ENCODE measurements at regions not wholly inside any gene's neighbourhood (a gene's known extent, or its start where the extent isn't known, plus 50 kb on each side); places are given as distances from the start of the nearest gene placed in this dataset.

GRCh38 chr2:222049946-222050345 is 248.9 kb downstream of the PAX3 start:
- Mint-ChIP-seq H3K27ac (no peak overlapping the region), H3K36me3 (ENCODE audit: low read depth) (no peaks in the 10 kb centered on the region), H3K27me3 (peaks cover 12% of the 10 kb centered on the region), H3K9me3 (no peaks in the 10 kb centered on the region), H3K4me1 (ENCODE audit: low read depth) (no peaks in the 10 kb centered on the region), H3K4me3 (no peak overlapping the region)
- intact Hi-C loops (cut with micrococcal nuclease) = loop anchor here (10.0 kb wide), 1 partner anchor 265 kb away; no protein-coding TSS in a partner anchor

DNA sequence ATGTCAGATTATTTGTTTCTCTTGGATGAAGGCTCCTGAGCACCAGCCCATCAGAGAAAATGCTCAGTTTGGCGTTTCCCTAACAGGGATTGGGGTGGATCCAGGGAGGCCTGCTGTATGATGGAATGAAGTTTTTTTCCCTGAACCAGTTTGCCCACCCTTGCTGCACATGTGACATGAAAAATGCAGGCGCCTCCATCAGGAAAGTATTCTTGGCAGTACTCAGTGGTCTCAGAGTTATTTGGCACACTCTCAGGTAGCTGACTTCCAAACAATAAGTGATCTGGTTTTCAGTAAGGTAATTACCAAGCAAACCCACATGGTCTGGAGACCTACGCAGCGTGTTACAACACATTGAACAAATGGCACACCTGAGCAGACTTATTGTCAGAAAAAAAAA is 254.9 kb downstream of the PAX3 start:
- H3K27ac Mint-ChIP-seq = no peak overlapping the region
- intact Hi-C loops (cut with micrococcal nuclease) = no loop called here

GRCh38 chr2:222042666-222043065 is 256.1 kb downstream of the PAX3 start:
- Mint-ChIP-seq H3K36me3 (ENCODE audit: low read depth) (no peaks in the 10 kb centered on the region), H3K4me3 (no peak overlapping the region), H3K9me3 (no peaks in the 10 kb centered on the region), H3K4me1 (ENCODE audit: low read depth) (no peaks in the 10 kb centered on the region), H3K27ac (no peak overlapping the region), H3K27me3 (peaks cover 3% of the 10 kb centered on the region)
- intact Hi-C loops (cut with micrococcal nuclease) = no loop called here

More for the DNA sequence above, 254.9 kb downstream of the PAX3 start:
- H3K36me3 Mint-ChIP-seq (ENCODE audit: low read depth) = no peaks in the 10 kb centered on the region
- H3K27me3 Mint-ChIP-seq = peaks cover 3% of the 10 kb centered on the region
- H3K4me3 Mint-ChIP-seq = no peak overlapping the region
- H3K4me1 Mint-ChIP-seq (ENCODE audit: low read depth) = no peaks in the 10 kb centered on the region
- no peaks in the 10 kb centered on the region for H3K9me3 Mint-ChIP-seq

DNA sequence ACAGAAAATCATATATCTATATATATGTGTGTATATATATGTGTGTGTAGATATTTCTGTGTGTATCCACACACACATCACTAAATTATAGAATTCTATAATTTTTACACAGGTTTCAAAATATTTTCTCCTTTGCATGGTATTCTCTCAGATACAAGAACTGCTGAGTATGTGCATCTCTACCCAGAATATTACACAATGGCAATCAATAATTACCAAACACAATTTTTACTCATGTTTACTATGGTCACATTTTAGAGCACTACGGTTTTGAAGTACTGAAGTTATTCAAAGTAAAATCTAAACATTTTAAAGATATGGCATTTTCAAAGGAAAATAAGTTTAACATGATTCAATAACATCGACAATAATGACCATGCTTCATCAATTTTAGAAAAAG is 258.5 kb downstream of the PAX3 start:
- H3K27me3 Mint-ChIP-seq = no peaks in the 10 kb centered on the region
- H3K4me1 Mint-ChIP-seq (ENCODE audit: low read depth) = no peaks in the 10 kb centered on the region
- H3K36me3 Mint-ChIP-seq (ENCODE audit: low read depth) = no peaks in the 10 kb centered on the region
- intact Hi-C loops (cut with micrococcal nuclease) = no loop called here
- H3K4me3 Mint-ChIP-seq = no peak overlapping the region
- no peaks in the 10 kb centered on the region for H3K9me3 Mint-ChIP-seq
- H3K27ac Mint-ChIP-seq = no peak overlapping the region

DNA sequence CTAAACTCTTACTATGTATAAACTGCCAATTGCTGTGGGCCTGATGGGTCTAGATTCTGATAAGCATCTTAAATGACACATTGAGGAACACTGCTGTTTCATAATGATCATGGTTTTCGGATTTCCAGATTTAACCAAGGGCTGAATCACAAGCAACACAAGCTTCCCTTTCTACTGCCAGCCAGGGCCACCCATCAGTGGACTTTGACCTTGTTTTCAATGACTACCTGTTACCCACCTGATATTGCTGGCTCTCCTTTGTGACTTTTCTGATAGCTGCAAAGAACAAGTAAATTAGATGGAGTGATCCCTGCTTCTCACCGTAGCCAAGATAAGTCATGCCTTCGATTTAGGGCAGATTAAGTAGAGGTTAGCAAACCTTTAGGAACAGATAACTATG is 259.0 kb downstream of the PAX3 start:
- Mint-ChIP-seq H3K36me3 (ENCODE audit: low read depth) (no peaks in the 10 kb centered on the region), H3K4me1 (ENCODE audit: low read depth) (no peaks in the 10 kb centered on the region), H3K27ac (no peak overlapping the region), H3K27me3 (no peaks in the 10 kb centered on the region), H3K4me3 (no peak overlapping the region), H3K9me3 (no peaks in the 10 kb centered on the region)
- intact Hi-C loops (cut with micrococcal nuclease) = no loop called here

DNA sequence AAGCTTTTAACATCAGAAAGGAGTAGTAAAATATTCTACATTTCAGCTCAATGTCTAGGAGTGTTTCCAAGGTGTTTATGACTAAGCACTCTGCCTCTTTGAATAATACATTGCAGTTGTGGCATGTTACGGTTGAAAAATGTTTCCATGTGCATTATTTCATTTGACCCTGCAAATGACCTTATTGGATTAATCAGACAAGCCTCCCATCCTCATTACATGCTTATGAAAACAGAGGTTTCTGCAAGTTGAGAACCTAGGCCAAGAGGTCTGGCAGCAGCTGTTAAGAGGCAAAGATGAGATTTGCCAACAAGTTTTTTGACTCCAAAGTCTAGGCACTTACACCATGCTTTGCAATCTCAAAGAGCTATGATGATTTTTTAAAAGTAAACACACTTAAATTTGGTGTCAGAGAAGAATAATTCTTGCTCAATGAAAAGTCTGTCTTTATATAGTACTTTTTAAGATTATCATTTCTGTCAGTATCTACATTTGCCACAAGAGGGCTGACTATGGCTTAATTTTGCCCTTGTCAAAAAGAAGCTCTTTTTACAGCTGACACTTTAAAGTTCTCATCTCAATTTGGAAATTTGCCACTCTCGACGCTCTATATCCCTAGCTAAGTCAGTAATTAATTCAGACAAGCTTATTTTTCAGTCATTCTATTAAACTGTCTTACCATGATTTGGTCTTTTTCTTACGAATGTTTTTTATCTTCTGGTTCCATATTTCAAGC is 260.6 kb downstream of the PAX3 start:
- H3K27ac Mint-ChIP-seq = no peak overlapping the region
- H3K9me3 Mint-ChIP-seq = no peaks in the 10 kb centered on the region
- intact Hi-C loops (cut with micrococcal nuclease) = no loop called here
- no peaks in the 10 kb centered on the region for H3K4me1 Mint-ChIP-seq (ENCODE audit: low read depth)
- no peaks in the 10 kb centered on the region for H3K36me3 Mint-ChIP-seq (ENCODE audit: low read depth)
- no peaks in the 10 kb centered on the region for H3K27me3 Mint-ChIP-seq
- no peak overlapping the region for H3K4me3 Mint-ChIP-seq

DNA sequence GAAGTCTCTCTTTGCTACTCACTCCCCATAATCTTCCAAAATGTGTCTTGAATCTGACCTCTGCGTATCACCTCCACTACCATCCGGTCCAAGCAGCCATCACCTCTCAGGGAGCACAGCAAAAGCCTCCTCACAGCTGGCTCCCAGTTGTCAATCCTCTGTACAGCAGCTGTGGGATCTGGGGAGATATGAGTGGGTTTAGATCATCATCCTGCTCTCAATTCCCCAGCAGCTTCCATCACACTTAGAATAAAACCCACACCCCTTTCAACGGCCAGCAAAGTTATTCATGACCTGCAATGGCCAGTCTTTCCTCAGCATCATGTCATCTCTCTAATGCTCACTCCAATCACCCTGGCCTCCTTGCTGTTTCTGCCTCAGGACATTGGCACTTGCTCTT is 261.6 kb downstream of the PAX3 start:
- intact Hi-C loops (cut with micrococcal nuclease) = no loop called here
- Mint-ChIP-seq H3K27me3 (no peaks in the 10 kb centered on the region), H3K9me3 (no peaks in the 10 kb centered on the region), H3K4me1 (ENCODE audit: low read depth) (no peaks in the 10 kb centered on the region), H3K27ac (no peak overlapping the region), H3K4me3 (no peak overlapping the region), H3K36me3 (ENCODE audit: low read depth) (no peaks in the 10 kb centered on the region)

DNA sequence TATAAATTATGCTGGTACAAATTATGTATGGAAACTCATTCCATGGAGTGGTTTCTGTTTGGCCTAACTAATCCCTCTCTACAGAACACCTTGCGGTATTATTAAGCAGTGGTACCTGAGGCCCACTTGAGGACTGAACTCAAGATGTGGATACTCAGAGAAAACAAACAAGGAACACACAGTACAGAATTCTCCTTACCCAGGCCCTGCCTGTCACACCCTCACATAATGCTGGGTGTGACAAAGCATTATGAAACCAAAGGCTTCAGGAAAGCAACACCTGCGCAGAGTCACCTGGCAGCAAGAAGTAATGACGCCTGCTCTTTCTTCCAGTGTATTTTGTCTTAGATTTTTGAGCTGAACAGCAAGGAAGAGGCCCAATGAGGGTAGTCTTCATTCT is 264.7 kb downstream of the PAX3 start:
- H3K4me3 Mint-ChIP-seq = no peak overlapping the region
- no peaks in the 10 kb centered on the region for H3K36me3 Mint-ChIP-seq (ENCODE audit: low read depth)
- no peaks in the 10 kb centered on the region for H3K9me3 Mint-ChIP-seq
- H3K27ac Mint-ChIP-seq = no peak overlapping the region
- intact Hi-C loops (cut with micrococcal nuclease) = no loop called here
- H3K4me1 Mint-ChIP-seq (ENCODE audit: low read depth) = no peaks in the 10 kb centered on the region
- peaks cover 2% of the 10 kb centered on the region for H3K27me3 Mint-ChIP-seq

DNA sequence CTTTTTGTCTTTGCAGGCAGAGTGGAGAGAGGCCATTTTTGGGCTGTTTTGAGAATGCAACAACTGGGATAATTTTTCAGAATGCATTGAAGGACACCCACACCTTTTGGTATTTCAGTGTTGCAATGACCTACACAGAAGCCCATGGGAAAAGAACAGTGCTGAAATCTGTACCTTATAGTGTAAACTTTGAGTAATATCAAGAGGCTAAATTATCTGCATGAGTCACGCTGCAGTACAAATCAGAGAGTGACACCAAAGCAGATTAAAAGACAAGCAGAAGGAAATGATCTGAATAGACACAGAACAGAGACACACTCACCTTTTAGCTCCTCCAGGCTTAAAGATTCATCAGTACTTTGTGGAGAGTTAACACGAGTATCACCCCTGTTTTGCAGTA is 265.3 kb downstream of the PAX3 start:
- intact Hi-C loops (cut with micrococcal nuclease) = no loop called here
- Mint-ChIP-seq H3K4me3 (no peak overlapping the region), H3K9me3 (no peaks in the 10 kb centered on the region), H3K27me3 (peaks cover 2% of the 10 kb centered on the region), H3K4me1 (ENCODE audit: low read depth) (no peaks in the 10 kb centered on the region), H3K36me3 (ENCODE audit: low read depth) (no peaks in the 10 kb centered on the region), H3K27ac (no peak overlapping the region)

DNA sequence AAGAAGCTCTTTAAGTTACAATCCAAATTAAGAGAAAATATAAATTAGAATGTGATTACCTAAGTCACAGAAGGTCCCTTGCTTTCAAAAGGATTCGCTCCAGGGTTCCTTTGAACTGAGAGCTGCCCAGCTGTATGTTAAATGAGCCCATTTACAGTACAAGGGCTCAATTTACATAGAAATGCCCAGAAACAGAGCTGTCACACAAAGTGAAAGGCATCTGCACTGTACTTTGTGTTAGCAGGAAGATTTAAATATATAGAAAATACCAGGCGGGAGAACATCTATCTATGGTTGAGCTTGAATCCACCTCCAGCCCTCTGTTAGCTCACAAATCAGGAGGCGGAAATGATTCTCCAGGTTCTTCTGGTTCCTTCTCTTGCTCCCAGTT is 272.9 kb downstream of the PAX3 start:
- Mint-ChIP-seq H3K9me3 (no peaks in the 10 kb centered on the region), H3K36me3 (ENCODE audit: low read depth) (no peaks in the 10 kb centered on the region), H3K27me3 (peaks cover 5% of the 10 kb centered on the region), H3K4me3 (no peak overlapping the region), H3K4me1 (ENCODE audit: low read depth) (no peaks in the 10 kb centered on the region), H3K27ac (no peak overlapping the region)
- intact Hi-C loops (cut with micrococcal nuclease) = no loop called here

- Mint-ChIP-seq H3K4me1 (ENCODE audit: low read depth) (no peaks in the 10 kb centered on the region), H3K27ac (no peak overlapping the region), H3K36me3 (ENCODE audit: low read depth) (no peaks in the 10 kb centered on the region), H3K4me3 (no peak overlapping the region), H3K27me3 (peaks cover 3% of the 10 kb centered on the region), H3K9me3 (no peaks in the 10 kb centered on the region)
- intact Hi-C loops (cut with micrococcal nuclease) = no loop called here
Measured at GRCh38 chr2:222024932-222025880, 273.6 kb downstream of the PAX3 start.

DNA sequence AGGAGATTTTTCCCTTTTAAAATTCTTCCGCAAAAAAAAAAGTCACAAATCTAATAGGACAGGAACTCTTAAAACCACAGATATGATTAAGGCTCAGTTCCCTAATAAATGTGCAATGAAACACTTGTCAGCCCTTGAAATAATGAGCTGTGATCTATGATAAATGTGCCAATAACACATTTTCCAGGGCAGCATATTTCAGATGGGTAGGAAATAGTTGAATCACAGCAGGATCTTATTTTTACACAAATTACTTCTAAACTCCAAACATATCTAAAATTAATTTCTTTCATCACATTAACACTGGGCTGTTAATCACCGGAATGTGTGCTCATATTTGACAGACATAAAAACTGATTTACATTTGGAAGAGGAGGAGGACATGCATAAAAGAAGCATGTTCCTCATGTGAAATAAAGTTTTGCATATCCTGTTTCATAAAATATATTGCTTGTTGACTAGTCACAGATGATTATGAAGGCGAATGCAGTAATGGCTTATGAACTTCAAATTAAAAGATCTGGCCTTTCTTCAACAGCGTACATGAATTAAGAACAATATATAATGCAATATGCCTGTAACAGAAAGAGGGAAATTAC is 281.4 kb downstream of the PAX3 start:
- H3K4me3 Mint-ChIP-seq = no peak overlapping the region
- H3K27ac Mint-ChIP-seq = no peak overlapping the region
- intact Hi-C loops (cut with micrococcal nuclease) = no loop called here

GRCh38 chr2:222013889-222014288 is 284.9 kb downstream of the PAX3 start:
- H3K27ac Mint-ChIP-seq = no peak overlapping the region
- intact Hi-C loops (cut with micrococcal nuclease) = no loop called here
- H3K4me1 Mint-ChIP-seq (ENCODE audit: low read depth) = no peaks in the 10 kb centered on the region
- no peaks in the 10 kb centered on the region for H3K27me3 Mint-ChIP-seq
- no peak overlapping the region for H3K4me3 Mint-ChIP-seq
- H3K9me3 Mint-ChIP-seq = no peaks in the 10 kb centered on the region
- no peaks in the 10 kb centered on the region for H3K36me3 Mint-ChIP-seq (ENCODE audit: low read depth)

More for the DNA sequence above, 281.4 kb downstream of the PAX3 start:
- no peaks in the 10 kb centered on the region for H3K9me3 Mint-ChIP-seq
- H3K4me1 Mint-ChIP-seq (ENCODE audit: low read depth) = no peaks in the 10 kb centered on the region
- no peaks in the 10 kb centered on the region for H3K36me3 Mint-ChIP-seq (ENCODE audit: low read depth)
- no peaks in the 10 kb centered on the region for H3K27me3 Mint-ChIP-seq

- intact Hi-C loops (cut with micrococcal nuclease) = no loop called here
- H3K4me1 Mint-ChIP-seq (ENCODE audit: low read depth) = no peaks in the 10 kb centered on the region
- no peaks in the 10 kb centered on the region for H3K27me3 Mint-ChIP-seq
- no peak overlapping the region for H3K4me3 Mint-ChIP-seq
- H3K9me3 Mint-ChIP-seq = no peaks in the 10 kb centered on the region
- no peaks in the 10 kb centered on the region for H3K36me3 Mint-ChIP-seq (ENCODE audit: low read depth)
- H3K27ac Mint-ChIP-seq = no peak overlapping the region
Measured at GRCh38 chr2:222000326-222000725, 298.5 kb downstream of the PAX3 start.

Measured in dendritic cell treated with granulocyte-macrophage colony-stimulating factor and Interleukin-4, amounts not matched to agents 40 ng/mL and 50 ng/mL, for 4 days (primary cell).